ENCODE measurements at regions not wholly inside any gene's neighbourhood (a gene's known extent, or its start where the extent isn't known, plus 50 kb on each side); places are given as distances from the start of the nearest gene placed in this dataset.

DNA sequence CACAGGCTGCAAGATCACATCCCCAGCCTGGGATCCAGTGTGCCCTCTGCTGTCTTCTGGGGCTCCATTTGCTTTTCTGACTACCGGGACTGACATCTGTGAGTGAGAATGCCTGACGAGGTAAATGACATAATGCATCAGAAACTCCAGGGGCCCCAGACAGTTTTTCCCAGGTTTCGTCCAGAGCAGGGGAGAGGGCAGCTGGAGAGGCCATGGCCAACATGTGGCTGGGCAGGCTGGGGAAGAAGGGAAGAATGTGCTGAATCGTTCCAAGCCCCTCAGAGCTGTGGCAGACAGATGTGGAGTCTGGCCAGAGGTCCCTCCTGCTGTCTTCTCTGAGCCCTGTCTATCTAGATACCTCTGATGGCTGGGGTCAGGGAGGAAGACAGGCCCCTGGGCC, 163.9 kb downstream of the TRIM29 start:
- Mint-ChIP-seq H3K27ac (no peak overlapping the region), H3K4me3 (ENCODE audit: low read depth) (no peak overlapping the region), H3K36me3 (ENCODE audit: insufficient read depth) (no peaks in the 10 kb centered on the region), H3K9me3 (ENCODE audit: low read depth) (no peaks in the 10 kb centered on the region), H3K27me3 (peaks cover 33% of the 10 kb centered on the region), H3K4me1 (ENCODE audit: low read depth) (peaks cover 6% of the 10 kb centered on the region)
- DNase-seq (ENCODE audit: low spot score, unreplicated experiment): no peak
- TF ChIP-seq, protein P1, sequence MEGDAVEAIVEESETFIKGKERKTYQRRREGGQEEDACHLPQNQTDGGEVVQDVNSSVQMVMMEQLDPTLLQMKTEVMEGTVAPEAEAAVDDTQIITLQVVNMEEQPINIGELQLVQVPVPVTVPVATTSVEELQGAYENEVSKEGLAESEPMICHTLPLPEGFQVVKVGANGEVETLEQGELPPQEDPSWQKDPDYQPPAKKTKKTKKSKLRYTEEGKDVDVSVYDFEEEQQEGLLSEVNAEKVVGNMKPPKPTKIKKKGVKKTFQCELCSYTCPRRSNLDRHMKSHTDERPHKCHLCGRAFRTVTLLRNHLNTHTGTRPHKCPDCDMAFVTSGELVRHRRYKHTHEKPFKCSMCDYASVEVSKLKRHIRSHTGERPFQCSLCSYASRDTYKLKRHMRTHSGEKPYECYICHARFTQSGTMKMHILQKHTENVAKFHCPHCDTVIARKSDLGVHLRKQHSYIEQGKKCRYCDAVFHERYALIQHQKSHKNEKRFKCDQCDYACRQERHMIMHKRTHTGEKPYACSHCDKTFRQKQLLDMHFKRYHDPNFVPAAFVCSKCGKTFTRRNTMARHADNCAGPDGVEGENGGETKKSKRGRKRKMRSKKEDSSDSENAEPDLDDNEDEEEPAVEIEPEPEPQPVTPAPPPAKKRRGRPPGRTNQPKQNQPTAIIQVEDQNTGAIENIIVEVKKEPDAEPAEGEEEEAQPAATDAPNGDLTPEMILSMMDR (IDR thresholded peaks at IDR 0.05; ENCODE audit: unreplicated experiment): no peak

DNA sequence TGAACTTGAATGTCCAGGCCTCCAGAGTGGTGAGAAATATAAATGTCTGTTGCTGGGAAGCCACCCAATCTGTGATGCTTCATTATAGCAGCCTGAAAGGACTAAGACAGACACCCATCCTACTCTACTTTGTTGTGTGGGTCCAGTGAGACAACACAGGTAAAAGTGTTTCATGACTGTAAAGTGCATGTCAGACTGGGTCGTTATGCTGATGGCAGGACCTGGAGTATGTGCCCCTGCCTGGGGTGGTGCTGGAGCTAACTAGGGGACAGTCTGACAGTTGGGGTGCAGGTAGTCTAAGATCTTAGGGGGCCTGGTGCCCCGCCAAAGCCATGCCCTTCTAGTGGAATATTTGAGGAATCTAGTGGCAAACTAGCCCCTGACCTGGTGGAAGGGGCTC, 165.6 kb downstream of the TRIM29 start:
- Mint-ChIP-seq H3K36me3 (ENCODE audit: insufficient read depth) (no peaks in the 10 kb centered on the region), H3K4me3 (ENCODE audit: low read depth) (no peak overlapping the region), H3K27me3 (peaks cover 26% of the 10 kb centered on the region), H3K27ac (no peak overlapping the region), H3K4me1 (ENCODE audit: low read depth) (peaks cover 4% of the 10 kb centered on the region), H3K9me3 (ENCODE audit: low read depth) (no peaks in the 10 kb centered on the region)
- TF ChIP-seq, protein P1 (IDR thresholded peaks at IDR 0.05; ENCODE audit: unreplicated experiment): no peak
- no peak for DNase-seq (ENCODE audit: low spot score, unreplicated experiment)

DNA sequence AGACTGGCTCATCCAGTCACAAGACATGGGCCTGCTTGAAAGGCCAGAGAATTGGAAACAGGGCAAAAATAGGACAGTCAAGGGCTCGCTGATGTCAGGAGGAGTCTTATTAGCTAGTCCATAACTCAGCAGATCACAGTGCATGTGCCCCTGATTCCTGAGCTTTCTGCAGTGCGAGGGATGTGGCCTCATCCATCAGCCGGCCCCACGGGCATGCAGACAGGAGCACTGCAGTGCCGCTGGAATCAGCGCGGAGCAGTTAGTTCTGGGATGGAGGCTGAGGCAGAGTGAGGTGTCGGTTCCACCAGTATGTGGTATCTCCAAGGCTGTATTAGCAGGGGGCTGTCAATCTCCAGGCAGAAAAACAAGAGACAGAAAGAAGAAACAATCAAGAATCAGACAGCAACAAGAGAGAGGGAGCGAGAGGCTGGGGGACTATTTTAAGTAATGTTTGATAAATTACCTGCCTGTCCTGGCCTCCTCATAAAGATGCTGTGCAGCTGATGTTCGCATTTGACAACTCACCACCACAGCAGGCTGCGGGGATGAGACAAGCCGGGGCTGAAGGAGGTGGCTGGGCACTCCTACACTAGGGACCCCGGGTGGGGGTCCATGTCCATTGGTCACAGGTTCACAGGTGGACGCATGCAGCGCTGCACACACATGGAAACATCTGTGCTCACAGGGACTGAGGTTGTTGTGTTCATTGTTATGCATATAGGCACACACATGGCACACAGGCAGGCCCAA, 167.2 kb downstream of the TRIM29 start:
- H3K9me3 Mint-ChIP-seq (ENCODE audit: low read depth): no peaks in the 10 kb centered on the region
- H3K27ac Mint-ChIP-seq: no peak overlapping the region
- H3K36me3 Mint-ChIP-seq (ENCODE audit: insufficient read depth): no peaks in the 10 kb centered on the region
- TF ChIP-seq, protein P1 (IDR thresholded peaks at IDR 0.05; ENCODE audit: unreplicated experiment): no peak
- H3K4me1 Mint-ChIP-seq (ENCODE audit: low read depth): no peaks in the 10 kb centered on the region
- peaks cover 23% of the 10 kb centered on the region for H3K27me3 Mint-ChIP-seq
- H3K4me3 Mint-ChIP-seq (ENCODE audit: low read depth): no peak overlapping the region
- no peak for DNase-seq (ENCODE audit: low spot score, unreplicated experiment)

DNA sequence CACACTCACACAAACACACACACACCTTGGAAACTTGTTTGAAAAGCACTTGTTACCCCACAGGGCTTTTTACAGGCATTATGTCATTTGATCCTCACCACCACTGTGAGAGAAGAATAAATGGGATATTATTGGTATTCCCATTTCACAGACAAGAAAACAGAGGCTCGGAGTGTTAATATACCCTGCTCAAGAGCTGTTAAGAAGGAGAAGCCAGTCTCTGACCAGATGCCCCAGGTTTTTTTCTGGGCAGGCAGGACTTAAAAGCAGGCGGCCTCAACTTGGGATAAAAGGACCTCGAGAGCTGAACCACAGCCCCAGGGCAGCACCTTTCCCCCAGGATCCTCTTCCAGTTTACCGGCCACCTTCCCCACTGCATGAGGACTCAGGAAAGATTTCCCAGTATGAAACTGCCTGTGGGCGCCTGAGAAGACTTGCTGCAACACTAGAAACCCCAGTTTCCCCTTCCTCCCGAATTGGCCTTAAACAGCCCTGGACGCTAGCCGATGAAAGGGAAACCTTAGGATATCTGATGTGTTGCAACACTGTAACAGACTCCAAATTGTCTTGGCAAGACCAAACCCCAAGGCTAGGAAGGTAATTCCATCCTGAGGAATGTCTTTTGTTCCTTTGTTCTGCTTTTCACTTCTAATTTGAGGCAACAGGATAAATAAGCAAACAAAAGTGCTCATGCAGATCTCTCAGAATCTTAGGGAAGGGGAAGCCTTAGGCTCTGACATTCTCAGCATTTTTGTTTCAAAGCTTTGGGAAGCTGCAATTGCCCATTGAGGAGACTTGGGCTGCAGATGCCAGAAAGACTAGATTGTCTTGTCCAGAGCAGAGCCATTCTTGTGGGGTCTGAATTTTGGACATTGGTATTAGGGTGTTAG, 173.5 kb downstream of the TRIM29 start:
- TF ChIP-seq, protein P1 (IDR thresholded peaks at IDR 0.05; ENCODE audit: unreplicated experiment): no peak
- no peak overlapping the region for H3K4me3 Mint-ChIP-seq (ENCODE audit: low read depth)
- no peak for DNase-seq (ENCODE audit: low spot score, unreplicated experiment)
- no peak overlapping the region for H3K27ac Mint-ChIP-seq
- H3K4me1 Mint-ChIP-seq (ENCODE audit: low read depth): no peaks in the 10 kb centered on the region
- H3K9me3 Mint-ChIP-seq (ENCODE audit: low read depth): no peaks in the 10 kb centered on the region
- H3K36me3 Mint-ChIP-seq (ENCODE audit: insufficient read depth): no peaks in the 10 kb centered on the region
- H3K27me3 Mint-ChIP-seq: peaks cover 6% of the 10 kb centered on the region

DNA sequence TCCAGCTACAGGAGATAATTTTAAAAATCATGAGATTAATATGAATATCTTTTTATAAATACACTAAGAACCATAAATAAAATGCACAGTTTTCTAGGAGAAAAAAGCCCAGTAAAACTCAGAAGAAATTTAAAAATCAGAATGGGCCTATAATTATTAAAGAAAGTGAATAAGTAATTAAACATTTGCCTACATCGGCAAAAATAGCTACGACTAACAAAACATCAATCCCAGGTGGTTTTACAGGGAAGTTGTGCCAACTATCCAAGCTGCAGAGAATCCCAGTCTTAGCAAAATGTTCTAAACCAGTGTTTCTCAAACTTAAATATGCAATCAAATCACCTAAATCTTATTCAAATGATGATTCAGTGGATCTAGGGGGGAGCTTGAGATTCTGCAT, 180.0 kb downstream of the TRIM29 start:
- Mint-ChIP-seq H3K9me3 (ENCODE audit: low read depth) (no peaks in the 10 kb centered on the region), H3K27ac (no peak overlapping the region), H3K4me3 (ENCODE audit: low read depth) (no peak overlapping the region), H3K27me3 (peaks cover 2% of the 10 kb centered on the region), H3K4me1 (ENCODE audit: low read depth) (no peaks in the 10 kb centered on the region), H3K36me3 (ENCODE audit: insufficient read depth) (no peaks in the 10 kb centered on the region)
- TF ChIP-seq, protein P1 (IDR thresholded peaks at IDR 0.05; ENCODE audit: unreplicated experiment): no peak
- DNase-seq (ENCODE audit: low spot score, unreplicated experiment): no peak
